GM21367 (cell line): ENCODE measurements at regions not wholly inside any gene's neighbourhood (a gene's known extent, or its start where the extent isn't known, plus 50 kb on each side); places are given as distances from the start of the nearest gene placed in this dataset.

Experiments
- ATAC-seq: cut with Tn5 transposase; IDR thresholded peaks from one replicate; pipeline ENCODE4 v1.9.1; 2021; ENCODE audit not compliant: unreplicated experiment

GRCh38 chr13:26456650-26457049 is 100.8 kb upstream of the WASF3 start:
- no peak for ATAC-seq

DNA sequence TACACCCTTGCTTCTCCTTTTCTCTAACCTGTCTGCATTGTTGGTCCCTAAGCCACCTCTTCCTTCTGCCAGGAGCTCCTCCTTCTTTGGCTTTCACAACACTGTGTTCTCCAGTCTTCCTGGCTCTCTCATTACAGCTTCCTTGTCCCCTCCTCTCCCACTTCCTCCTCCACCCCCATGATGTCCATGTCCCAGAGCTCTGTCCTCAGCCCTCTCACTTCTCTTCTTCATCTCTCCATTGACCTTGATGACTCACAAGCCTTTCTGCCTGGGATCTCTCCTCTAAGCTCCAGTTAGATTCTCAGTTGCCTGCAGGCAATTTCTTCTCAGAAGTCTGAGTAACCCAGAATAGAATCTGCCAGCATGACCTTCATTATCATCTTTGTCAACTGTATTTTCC is 100.3 kb upstream of the WASF3 start:
- no peak for ATAC-seq

GRCh38 chr13:26458196-26458749 is 99.2 kb upstream of the WASF3 start:
- ATAC-seq = no peak

DNA sequence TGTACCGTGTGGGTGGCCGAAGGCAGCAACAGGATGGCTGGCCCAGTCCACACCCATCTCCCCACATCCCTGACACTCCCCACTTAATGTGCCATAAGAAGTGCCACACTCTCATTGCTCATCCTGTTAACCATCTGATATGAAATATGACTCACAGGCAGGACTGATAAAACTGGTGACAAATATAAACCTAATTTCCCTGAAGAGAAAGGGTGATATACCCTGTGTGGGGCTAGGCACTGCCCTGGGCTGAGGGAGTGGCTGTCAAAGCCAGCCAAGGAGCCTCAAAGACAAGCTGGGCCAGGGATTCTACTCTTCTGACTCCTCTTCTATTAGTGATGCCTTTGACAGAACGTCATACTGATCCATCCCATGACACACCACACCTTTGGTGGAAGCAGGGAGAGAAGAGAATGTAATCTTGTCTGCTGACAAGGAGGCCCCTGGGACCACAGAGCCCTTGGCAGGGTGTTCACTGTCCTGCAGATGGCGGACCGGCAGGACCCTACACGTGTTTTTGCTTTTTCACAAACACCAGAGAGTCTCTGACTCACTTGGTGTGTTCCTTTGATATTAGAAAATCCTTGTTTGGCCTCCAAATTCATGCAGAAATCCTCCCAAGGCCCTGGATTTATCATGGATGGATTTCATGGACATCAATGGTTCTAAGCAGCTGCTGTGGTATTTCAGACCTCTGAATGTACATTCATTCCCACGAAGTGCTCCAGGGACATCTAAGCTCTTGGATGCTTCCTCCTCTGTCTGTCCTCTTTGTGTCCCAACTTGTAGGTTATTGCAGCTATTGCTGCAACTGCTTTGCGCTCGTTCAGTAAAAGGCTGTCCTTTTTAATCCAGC is 98.0 kb upstream of the WASF3 start:
- no peak for ATAC-seq

GRCh38 chr13:26460648-26461047 is 96.8 kb upstream of the WASF3 start:
- ATAC-seq = no peak

GRCh38 chr13:26463296-26463695 is 94.2 kb upstream of the WASF3 start:
- no peak for ATAC-seq

GRCh38 chr13:26463848-26464247 is 93.6 kb upstream of the WASF3 start:
- ATAC-seq = no peak

DNA sequence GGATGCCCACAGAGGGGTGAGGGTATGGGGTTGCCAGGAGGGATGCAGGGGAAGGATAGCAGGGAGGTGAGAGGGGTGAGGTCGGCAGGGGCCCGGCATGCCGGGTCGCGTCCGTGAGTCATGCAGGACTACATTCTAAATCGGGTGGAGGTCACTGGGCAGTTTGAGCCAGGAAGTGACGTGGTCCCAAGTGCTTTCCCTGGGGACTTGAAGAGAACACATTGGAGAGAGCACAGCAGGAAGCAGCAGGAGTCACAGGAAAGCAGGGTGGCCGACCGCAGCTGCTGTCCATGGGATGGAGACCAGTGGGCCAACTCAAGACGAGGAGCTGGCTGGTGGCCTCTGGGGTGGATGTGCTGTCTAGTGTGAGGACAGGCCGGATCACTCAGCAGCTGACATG is 92.0 kb upstream of the WASF3 start:
- ATAC-seq = no peak

DNA sequence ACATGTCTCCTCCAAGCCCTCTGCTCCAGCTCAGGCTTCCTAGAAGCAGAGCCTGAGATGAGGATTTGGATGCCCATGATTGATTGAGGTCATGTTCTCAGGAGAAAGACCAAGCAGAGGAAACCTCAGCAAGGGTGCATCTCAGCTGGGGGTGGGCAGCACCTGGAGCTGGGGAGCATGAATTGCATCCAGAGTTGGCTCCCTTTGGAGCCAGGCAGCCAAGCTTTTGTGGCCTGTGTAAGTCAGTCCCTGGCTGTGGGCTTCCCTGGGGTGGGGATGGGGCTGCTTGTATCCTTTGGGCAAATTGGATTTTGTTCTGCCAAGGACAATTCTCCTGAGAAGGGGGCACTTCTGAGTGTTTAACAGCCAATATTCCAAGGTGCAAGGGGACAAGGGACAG is 91.5 kb upstream of the WASF3 start:
- ATAC-seq = no peak

DNA sequence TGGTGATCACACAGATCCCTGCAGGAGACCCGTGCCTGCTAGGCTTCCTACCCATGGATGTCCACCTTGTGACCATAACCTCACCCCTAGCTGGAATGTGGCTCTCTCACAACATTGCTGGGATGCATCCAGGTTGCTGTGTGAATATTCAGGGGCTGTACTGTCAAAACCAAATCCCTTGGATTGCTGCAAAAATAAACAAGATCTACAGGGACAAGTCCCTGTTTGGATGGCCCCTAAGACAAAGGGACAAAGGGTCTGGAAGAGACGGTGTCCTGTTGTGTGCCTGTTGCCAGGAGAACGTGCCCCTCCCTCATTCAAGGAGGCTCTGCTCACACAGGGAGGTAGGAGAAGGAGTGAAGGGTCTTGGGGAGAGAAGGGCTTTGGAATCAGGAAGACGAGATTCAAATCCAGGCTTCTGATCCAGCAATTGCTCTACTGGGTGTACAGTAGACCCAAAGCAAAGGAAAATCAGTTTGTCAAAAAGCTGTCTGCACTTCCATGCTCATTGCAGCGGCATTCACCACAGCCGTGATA is 89.2 kb upstream of the WASF3 start:
- no peak for ATAC-seq

DNA sequence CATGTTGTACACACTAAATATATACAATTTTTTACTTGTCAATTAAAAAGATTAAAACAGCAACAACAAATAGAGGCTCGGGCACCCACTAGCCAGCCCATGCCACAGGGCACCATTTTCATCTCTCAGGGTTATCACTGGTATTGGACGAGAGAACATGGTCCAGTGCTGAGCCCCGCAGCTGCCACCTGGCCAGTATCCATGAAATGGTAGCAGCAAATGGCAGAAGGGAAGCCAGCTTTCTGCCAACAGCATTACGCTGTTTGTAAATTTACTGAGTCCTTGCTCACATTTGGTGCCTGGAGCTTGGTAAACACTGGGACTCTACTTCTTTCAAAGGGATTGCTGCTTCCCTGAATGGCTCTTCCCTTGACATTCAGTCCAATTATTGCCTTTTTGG is 87.9 kb upstream of the WASF3 start:
- ATAC-seq = no peak

- ATAC-seq = no peak
These were observed 85.7 kb upstream of the WASF3 start for GRCh38 chr13:26471807-26472206.

GRCh38 chr13:26473571-26474230 is 83.8 kb upstream of the WASF3 start:
- no peak for ATAC-seq

GRCh38 chr13:26474286-26474685 is 83.2 kb upstream of the WASF3 start:
- no peak for ATAC-seq

GRCh38 chr13:26475176-26476110 is 82.0 kb upstream of the WASF3 start:
- no peak for ATAC-seq

GRCh38 chr13:26476111-26476781 is 81.2 kb upstream of the WASF3 start:
- ATAC-seq = no peak

- ATAC-seq = no peak
These were observed 80.7 kb upstream of the WASF3 start for GRCh38 chr13:26476782-26477142.

DNA sequence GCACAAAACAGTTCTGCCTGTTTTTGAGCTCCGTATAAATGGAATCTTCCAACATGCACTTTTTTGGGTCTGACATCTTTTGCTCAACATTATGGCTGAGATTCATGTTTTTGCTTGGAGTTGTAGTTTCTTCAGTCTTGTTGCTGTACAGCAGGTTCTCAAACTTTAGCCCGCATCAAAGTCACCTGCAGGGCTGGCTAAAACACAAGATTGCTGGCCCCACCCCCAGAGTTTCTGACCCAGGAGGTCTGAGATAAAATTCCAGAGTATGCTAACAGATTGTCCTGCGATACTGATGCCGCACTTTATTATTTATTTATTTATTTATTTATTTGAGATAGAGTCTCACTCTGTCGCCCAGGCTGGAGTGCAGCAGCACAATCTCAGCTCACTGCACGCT is 79.8 kb upstream of the WASF3 start:
- no peak for ATAC-seq

DNA sequence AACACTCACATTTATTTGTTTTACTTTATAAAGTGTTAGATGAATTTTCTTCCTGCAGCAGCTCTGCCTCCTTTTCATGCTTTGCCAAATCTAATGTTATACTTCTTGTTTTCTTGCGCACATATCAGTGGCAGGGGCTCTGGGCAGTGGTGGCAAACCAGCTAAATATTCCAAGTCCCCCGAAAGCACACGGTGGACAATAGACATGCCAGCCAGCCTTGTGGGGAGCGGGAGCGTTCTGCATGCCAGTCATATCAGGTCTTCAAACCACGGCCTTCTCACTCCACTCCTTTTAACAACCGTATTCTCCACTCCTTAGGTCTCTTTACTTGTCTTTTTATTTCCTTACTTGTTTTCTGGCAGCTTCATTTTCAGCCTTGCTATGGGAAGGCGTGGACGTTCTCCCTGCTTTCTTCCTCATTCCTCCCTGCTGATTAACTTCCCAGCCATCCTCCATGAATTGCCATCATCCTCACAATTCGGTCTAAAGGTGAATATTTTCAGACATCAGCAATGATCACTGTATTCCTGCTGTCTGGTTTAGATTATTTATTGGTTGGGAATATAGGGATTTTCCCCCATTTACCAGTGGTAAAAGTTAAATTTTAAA is 77.1 kb upstream of the WASF3 start:
- ATAC-seq = no peak
